ENCODE measurements at regions not wholly inside any gene's neighbourhood (a gene's known extent, or its start where the extent isn't known, plus 50 kb on each side); places are given as distances from the start of the nearest gene placed in this dataset.
A peak's percentile ranks its signal among the peaks of the same experiment; 100 is the strongest.
"Not testable (repeated sequence)": the region's sequence is repeated elsewhere in the genome, so short reads cannot be mapped to it uniquely, and the experiment has no call there.

- DNase-seq, result no peak
Measured at GRCh38 chr7:125112850-125113249, 183.2 kb upstream of the POT1 start.

GRCh38 chr7:125099519-125099918, 169.9 kb upstream of the POT1 start:
- no peak for DNase-seq

- no peak for DNase-seq
Measured at GRCh38 chr7:125098377-125098970, 168.8 kb upstream of the POT1 start.

GRCh38 chr7:125090596-125090995, 161.0 kb upstream of the POT1 start:
- DNase-seq, result no peak

GRCh38 chr7:125089171-125089570, 159.5 kb upstream of the POT1 start:
- no peak for DNase-seq

- DNase-seq, result no peak
Measured at GRCh38 chr7:125088555-125088954, 158.9 kb upstream of the POT1 start.

GRCh38 chr7:125085084-125085483, 155.5 kb upstream of the POT1 start:
- no peak for DNase-seq

GRCh38 chr7:125084196-125084595, 154.6 kb upstream of the POT1 start:
- no peak for DNase-seq

- no peak for DNase-seq
Measured at GRCh38 chr7:125074141-125074540, 144.5 kb upstream of the POT1 start.

GRCh38 chr7:125065546-125065945, 135.9 kb upstream of the POT1 start:
- no peak for DNase-seq

- DNase-seq, result no peak
Measured at GRCh38 chr7:125065001-125065400, 135.4 kb upstream of the POT1 start.

- DNase-seq, result peak; percentile 28 to 53
Measured at GRCh38 chr7:125061776-125062397, 132.3 kb upstream of the POT1 start.

GRCh38 chr7:125061083-125061745, 131.6 kb upstream of the POT1 start:
- not testable (repeated sequence) for DNase-seq

GRCh38 chr7:125059861-125060456, 130.3 kb upstream of the POT1 start:
- DNase-seq, result peak in 1 of 2 donors; percentile 2

- no peak for DNase-seq
Measured at GRCh38 chr7:125057963-125058362, 128.3 kb upstream of the POT1 start.

GRCh38 chr7:125055376-125055775, 125.8 kb upstream of the POT1 start:
- no peak for DNase-seq

GRCh38 chr7:125046767-125047166, 117.1 kb upstream of the POT1 start:
- no peak for DNase-seq

- no peak for DNase-seq
Measured at GRCh38 chr7:125033506-125033905, 103.9 kb upstream of the POT1 start.

GRCh38 chr7:125032943-125033342, 103.3 kb upstream of the POT1 start:
- DNase-seq, result no peak

GRCh38 chr7:125030756-125031387, 101.2 kb upstream of the POT1 start:
- DNase-seq, result no peak

GRCh38 chr7:125025620-125026019, 96.0 kb upstream of the POT1 start:
- no peak for DNase-seq

- no peak for DNase-seq
Measured at GRCh38 chr7:125020801-125021200, 91.2 kb upstream of the POT1 start.

GRCh38 chr7:125010540-125010939, 80.9 kb upstream of the POT1 start:
- no peak for DNase-seq

All from inflammatory macrophage (primary cell).